RPMI7951 (cell line): ENCODE measurements at regions not wholly inside any gene's neighbourhood (a gene's known extent, or its start where the extent isn't known, plus 50 kb on each side); places are given as distances from the start of the nearest gene placed in this dataset.
"Not testable (repeated sequence)": the region's sequence is repeated elsewhere in the genome, so short reads cannot be mapped to it uniquely, and the experiment has no call there.

Source experiments
- DNase-seq: peaks from one replicate; pipeline ENCODE4 v3.0.0-alpha.2; 2012; ENCODE audit warnings: low read depth

GRCh38 chr9:82052081-82052480 is 63.5 kb downstream of the SPATA31D1 start:
- DNase-seq: no peak

GRCh38 chr9:82054264-82055015 is 65.9 kb downstream of the SPATA31D1 start:
- no peak for DNase-seq

DNA sequence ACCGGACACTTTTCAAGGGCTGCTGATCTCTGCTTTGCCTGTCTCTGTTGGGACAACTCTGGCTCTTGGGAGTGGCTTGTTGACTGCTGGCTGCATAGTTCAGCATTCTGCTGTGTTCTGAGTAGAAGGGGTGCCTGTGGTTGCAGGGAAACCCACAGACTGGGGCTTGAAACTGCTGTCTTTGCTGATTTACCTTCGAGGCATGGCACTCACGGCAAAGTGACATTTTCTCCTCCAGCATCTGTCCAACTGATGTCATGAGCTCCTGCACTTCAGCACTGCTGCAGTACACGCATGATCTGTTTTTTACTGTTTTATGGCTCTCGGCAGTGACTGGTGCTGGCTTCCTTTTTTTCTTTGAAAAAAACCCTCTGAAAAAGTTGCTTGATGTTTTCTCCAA is 69.2 kb downstream of the SPATA31D1 start:
- DNase-seq: peak; percentile 10

DNA sequence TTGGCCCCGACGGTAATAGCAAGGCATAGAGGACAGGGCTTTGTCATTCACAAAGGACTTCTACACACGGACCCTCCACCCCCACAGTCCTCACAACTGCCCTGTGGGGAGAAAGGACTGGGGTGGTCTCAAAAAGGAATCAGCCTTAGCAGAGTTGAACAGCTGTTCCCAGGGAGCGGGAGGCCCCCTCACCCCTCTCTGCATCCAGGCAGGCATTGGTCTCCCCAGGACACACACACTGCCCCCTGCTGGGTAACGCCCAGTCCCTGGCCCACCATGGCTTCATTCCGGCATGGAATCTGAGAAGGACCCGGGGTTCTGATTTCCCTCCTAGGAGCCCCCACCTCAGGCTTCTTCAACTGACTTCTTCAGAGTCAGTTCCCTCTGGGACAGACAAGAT is 73.2 kb downstream of the SPATA31D1 start:
- not testable (repeated sequence) for DNase-seq

- DNase-seq: no peak
Observed at GRCh38 chr9:82062245-82062644, 73.7 kb downstream of the SPATA31D1 start.

- no peak for DNase-seq
Observed at GRCh38 chr9:82073551-82074543, 85.3 kb downstream of the SPATA31D1 start.

DNA sequence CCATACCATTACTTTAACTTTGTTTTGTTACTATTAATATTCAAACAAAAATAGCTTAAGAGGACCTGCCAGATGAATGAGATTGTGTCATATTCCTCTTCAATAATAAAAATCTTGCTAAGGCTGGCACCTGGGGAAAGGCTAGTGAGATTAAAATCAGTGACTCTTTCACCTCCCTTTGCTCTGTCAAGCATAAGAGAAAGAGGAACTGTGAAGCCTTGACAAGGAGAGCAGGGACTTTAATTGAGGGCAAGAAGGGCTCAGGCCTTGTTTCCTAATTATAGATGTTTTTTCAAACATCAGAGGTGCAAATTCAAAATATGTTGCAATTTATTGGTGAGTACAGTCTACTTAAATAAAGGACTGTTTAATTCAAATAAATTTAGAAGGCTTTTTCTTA is 91.7 kb downstream of the SPATA31D1 start:
- DNase-seq: no peak

DNA sequence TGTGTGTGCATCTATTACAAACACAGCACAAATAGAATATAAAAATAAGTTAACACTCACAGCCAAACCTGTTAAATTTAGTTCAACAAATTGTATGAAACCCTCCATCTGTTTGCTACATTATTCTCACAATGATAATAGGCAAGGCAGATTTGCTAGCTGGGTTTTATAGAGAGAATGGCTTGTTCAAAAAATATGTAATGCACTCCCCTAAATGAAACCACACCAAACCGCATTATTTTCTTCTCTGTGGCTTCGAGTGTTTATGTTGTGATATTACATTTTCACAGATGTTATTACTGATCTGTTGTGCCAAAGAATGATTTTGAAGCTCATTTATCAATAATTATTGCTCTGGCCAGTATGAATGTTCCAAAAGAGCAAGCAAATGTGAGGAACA is 92.9 kb downstream of the SPATA31D1 start:
- DNase-seq: no peak

DNA sequence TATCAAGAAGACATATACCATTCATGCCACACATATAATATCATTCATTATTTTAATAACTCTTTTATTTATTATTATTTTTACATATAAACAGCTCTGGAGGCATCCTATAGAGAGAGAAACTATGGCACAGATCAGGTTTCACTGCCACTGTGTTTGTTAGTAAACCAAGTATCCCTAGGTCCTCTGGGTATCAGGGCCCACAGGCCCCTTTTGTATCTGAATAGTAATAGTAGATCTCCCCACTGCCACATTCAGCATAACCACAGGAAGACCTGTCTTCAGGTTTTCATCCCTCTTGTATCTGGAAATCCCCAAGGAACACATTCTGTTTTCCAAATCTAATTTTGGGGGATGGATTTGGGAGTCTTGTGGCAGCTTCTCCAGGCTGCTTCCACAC is 94.0 kb downstream of the SPATA31D1 start:
- DNase-seq: no peak

DNA sequence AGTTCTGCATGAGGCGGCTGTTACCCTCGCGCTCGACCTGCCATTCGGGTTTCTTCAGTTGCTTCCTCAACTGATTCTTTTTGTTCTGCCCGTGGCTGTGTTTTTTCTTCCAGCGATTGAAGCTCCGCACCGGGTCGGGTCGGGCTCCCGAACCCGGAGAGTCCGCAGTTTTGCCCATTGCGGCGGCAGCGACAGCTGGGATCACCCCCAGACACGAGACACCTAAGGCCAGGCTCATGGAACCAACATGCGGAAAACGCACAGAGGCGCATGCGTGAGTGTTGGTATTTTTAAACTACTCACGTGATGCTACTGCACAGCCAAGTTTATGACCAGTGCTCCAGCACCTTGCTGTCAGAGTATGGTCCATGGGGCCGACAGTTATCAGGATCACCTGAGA is 100.0 kb downstream of the SPATA31D1 start:
- DNase-seq: no peak

- DNase-seq: no peak
Observed at GRCh38 chr9:82090046-82090445, 101.5 kb downstream of the SPATA31D1 start.

DNA sequence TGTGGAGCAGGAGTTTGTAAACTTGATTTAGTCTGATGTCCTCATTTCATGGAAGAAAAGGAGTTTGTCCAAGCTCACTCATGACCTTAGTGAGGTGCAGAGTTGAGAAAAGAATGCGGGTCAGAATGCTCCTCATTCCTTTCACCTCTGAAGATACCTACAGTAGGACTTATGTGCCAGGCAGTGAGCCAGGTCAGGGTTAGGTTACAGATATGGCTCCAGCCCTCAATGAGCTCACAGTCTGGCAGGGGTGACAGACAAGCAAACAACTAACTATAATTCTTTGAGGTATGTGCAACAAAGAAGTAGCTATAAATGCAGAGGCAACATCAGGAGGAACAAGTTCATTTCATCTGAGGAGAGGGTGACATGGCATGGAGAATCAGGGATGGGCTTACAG is 102.5 kb downstream of the SPATA31D1 start:
- DNase-seq: no peak

DNA sequence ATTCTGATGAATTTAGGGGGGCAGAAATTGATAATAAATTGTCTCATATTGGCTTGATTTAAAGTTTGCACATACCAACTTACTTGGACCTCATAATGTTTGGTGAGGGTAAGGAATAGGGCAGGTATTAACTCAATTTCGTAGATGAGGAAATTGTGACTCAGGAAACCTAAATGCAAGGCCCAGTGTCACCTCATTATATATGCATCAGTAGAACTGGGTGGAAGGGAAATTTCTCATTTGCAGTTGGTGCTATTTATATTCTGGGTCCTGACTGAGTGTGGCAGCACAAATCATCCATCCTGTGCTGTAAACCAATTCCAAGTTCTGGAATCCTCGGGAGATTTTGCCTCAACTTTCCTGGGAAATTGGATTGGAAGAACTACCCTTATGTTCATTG is 103.0 kb downstream of the SPATA31D1 start:
- DNase-seq: no peak

- no peak for DNase-seq
Observed at GRCh38 chr9:82101475-82101874, 112.9 kb downstream of the SPATA31D1 start.

DNA sequence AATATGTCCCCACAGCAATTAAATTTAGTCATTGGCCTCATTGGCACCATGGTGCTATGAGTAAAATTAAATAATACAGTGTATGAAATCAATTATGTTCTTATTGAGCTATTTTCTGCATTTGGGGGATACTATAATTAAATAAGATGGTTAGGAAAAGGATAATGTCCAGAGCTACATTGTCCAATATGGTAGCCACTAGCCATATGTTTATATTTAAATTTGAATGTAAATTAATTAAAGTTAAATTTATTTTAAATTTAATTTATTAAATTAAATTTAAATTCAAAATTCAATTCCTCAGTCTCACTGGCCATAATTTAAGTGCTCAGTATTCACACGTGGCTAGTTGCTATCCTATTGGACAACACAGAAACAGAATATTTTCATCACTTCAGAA is 115.7 kb downstream of the SPATA31D1 start:
- no peak for DNase-seq

DNA sequence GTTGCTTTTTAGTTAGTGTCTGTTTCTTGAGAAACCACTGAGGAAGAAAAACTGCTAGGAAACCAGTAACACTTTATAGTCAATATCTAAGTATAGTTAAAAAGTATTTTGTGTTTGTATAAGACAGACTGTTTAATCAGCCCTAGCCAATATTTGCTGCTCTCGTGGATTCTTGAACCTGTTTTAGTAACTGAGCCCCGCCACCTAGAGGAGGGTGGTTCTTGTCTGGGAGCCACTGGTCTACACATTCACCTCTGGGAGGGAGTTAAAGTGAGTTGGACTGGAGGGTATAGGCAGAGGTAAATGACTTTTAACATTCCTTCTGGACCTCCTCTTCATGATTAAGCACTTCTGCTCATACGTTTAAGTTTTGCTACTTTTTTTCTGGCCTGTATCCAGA is 117.2 kb downstream of the SPATA31D1 start:
- no peak for DNase-seq

DNA sequence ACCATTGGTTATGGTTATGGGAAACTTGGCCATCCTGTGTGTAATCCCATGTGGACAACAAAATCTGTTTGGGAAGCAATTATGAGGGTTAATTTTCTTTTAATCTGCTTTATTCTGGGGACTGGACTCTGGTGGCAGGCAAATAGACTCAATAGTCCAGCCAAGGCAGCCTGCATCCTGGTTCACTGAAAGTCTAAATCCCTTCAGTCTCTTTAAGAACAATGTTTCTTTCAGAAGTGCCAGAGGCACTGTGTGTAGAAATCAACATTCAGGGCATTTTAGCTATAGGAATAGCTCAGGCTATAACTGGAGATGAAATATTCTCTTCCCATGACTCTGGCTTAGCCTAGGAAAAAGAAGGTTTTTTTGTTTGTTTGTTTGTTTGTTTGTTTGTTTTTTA is 118.0 kb downstream of the SPATA31D1 start:
- DNase-seq: no peak

GRCh38 chr9:82108474-82108873 is 119.9 kb downstream of the SPATA31D1 start:
- no peak for DNase-seq

GRCh38 chr9:82108941-82109340 is 120.4 kb downstream of the SPATA31D1 start:
- no peak for DNase-seq

GRCh38 chr9:82109626-82110025 is 121.1 kb downstream of the SPATA31D1 start:
- no peak for DNase-seq

DNA sequence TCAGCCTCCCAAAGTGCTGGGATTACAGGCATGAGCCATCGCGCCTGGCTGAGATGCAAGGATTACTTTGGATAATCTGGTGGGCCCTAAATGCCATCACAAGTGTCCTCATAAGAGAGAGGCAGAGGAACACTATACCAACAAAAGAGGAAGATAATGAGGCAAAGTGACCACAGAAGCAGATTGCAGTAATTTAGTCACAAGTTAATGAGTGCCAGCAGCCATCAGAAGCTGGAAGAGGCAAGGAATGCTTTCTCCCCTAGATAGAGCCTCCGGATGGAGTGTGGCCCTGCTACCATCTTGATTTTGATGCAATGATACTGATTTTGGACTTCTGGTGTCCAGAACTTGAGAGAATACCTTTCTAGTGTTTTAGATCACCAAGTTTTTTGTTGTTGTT is 122.3 kb downstream of the SPATA31D1 start:
- no peak for DNase-seq

- no peak for DNase-seq
Observed at GRCh38 chr9:82115331-82115730, 126.8 kb downstream of the SPATA31D1 start.

DNA sequence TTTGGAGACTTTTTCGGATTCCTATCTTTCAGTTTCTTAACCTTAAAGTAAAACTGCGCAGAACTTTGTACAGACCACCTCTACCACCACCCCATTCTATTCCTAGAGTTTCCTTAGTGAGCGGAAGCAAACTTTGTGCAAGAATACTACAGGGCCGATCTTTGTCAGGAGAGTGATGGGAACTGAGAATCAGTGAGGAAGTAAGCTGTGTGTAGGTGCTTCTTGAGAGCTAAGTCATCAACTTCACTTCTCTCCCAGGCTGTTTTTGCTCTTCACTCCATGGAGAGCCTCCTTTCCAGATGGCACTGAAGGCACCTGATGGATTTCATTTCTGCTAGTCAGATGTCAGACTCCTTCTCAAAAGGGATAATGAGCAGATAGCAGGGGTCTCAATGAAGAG is 127.3 kb downstream of the SPATA31D1 start:
- no peak for DNase-seq
